ENCODE measurements at regions not wholly inside any gene's neighbourhood (a gene's known extent, or its start where the extent isn't known, plus 50 kb on each side); places are given as distances from the start of the nearest gene placed in this dataset.

GRCh38 chr11:57124917-57125316 lies 56.8 kb upstream of the LRRC55 start:
- TF ChIP-seq, protein P1, sequence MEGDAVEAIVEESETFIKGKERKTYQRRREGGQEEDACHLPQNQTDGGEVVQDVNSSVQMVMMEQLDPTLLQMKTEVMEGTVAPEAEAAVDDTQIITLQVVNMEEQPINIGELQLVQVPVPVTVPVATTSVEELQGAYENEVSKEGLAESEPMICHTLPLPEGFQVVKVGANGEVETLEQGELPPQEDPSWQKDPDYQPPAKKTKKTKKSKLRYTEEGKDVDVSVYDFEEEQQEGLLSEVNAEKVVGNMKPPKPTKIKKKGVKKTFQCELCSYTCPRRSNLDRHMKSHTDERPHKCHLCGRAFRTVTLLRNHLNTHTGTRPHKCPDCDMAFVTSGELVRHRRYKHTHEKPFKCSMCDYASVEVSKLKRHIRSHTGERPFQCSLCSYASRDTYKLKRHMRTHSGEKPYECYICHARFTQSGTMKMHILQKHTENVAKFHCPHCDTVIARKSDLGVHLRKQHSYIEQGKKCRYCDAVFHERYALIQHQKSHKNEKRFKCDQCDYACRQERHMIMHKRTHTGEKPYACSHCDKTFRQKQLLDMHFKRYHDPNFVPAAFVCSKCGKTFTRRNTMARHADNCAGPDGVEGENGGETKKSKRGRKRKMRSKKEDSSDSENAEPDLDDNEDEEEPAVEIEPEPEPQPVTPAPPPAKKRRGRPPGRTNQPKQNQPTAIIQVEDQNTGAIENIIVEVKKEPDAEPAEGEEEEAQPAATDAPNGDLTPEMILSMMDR (IDR thresholded peaks at IDR 0.05) = no peak
- TF ChIP-seq POLR2A (IDR thresholded peaks at IDR 0.05) (no peak), POLR2AphosphoS5 (IDR thresholded peaks at IDR 0.05; ENCODE audit: insufficient read depth in 1 of 2, low read depth in 1 of 2) (no peak)
